ENCODE measurements at regions not wholly inside any gene's neighbourhood (a gene's known extent, or its start where the extent isn't known, plus 50 kb on each side); places are given as distances from the start of the nearest gene placed in this dataset.

- TF ChIP-seq REST (IDR thresholded peaks at IDR 0.05; ENCODE audit: insufficient replicate concordance, low read depth) (no peak), SPI1 (IDR thresholded peaks at IDR 0.05; ENCODE audit: borderline replicate concordance, low read depth) (no peak), POLR2AphosphoS5 (IDR thresholded peaks at IDR 0.05; ENCODE audit: low read depth) (no peak), GABPA (IDR thresholded peaks at IDR 0.05; ENCODE audit: low read depth) (no peak)
- TF ChIP-seq, protein P1, sequence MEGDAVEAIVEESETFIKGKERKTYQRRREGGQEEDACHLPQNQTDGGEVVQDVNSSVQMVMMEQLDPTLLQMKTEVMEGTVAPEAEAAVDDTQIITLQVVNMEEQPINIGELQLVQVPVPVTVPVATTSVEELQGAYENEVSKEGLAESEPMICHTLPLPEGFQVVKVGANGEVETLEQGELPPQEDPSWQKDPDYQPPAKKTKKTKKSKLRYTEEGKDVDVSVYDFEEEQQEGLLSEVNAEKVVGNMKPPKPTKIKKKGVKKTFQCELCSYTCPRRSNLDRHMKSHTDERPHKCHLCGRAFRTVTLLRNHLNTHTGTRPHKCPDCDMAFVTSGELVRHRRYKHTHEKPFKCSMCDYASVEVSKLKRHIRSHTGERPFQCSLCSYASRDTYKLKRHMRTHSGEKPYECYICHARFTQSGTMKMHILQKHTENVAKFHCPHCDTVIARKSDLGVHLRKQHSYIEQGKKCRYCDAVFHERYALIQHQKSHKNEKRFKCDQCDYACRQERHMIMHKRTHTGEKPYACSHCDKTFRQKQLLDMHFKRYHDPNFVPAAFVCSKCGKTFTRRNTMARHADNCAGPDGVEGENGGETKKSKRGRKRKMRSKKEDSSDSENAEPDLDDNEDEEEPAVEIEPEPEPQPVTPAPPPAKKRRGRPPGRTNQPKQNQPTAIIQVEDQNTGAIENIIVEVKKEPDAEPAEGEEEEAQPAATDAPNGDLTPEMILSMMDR (IDR thresholded peaks at IDR 0.05; ENCODE audit: insufficient read depth, low read length), result no peak
- no peak for DNase-seq (ENCODE audit: low read depth in 1 of 2, low spot score in 1 of 2)
- Histone ChIP-seq H3K27ac (replicated peaks) (no peak overlapping the region), H3K27me3 (ENCODE audit: insufficient read depth, poor library complexity, severe bottlenecking) (no peaks in the 10 kb centered on the region), H3K4me3 (replicated peaks; ENCODE audit: insufficient read depth, low read length) (no peak overlapping the region)
These were observed 157.4 kb upstream of the NAV2 start for GRCh38 chr11:19555266-19555665.

DNA sequence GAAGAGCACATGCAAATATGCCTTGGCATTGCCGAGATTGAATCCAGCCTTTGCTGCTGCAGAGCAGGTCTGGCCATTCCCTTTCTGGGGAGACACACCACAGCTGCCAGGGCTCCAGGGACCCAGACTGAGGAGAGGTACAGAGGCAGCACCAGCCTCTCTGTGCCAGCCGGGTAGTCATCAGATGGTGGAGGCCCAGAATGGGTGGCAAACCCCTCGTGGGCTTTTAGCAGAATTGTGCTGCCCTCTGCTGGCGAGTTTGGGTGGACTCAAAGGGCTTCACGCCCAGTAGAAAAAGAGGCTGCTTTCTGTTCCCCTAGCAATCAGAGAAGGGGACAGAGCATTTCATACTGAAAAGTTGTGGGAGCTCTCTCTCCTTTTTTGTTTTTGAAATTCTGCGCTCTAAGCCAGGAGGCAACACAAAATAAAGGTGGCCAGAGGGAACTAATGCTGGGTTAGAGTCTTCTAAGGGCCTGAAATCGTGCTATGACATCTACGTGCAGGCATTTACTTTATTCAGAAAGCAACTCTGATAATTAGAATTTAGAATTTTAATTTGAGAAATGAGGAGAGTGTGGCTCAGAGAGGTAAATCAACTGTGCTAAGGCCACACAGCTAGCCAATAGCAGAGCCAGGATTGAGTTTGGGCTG, 158.8 kb upstream of the NAV2 start:
- TF ChIP-seq SPI1 (IDR thresholded peaks at IDR 0.05; ENCODE audit: borderline replicate concordance, low read depth), result no peak
- TF ChIP-seq, protein P1 (IDR thresholded peaks at IDR 0.05; ENCODE audit: insufficient read depth, low read length), result peak; percentile 61
- no peak for TF ChIP-seq POLR2AphosphoS5 (IDR thresholded peaks at IDR 0.05; ENCODE audit: low read depth)
- Histone ChIP-seq H3K4me3 (replicated peaks; ENCODE audit: insufficient read depth, low read length) (no peak overlapping the region), H3K27ac (replicated peaks) (no peak overlapping the region), H3K27me3 (ENCODE audit: insufficient read depth, poor library complexity, severe bottlenecking) (no peaks in the 10 kb centered on the region)
- peak; percentile 17 to 63 for DNase-seq (ENCODE audit: low read depth in 1 of 2, low spot score in 1 of 2)

GRCh38 chr11:19552656-19553260, 159.9 kb upstream of the NAV2 start:
- no peak overlapping the region for H3K4me3 ChIP-seq (replicated peaks; ENCODE audit: insufficient read depth, low read length)
- no peaks in the 10 kb centered on the region for H3K27me3 ChIP-seq (ENCODE audit: insufficient read depth, poor library complexity, severe bottlenecking)
- no peak overlapping the region for H3K27ac ChIP-seq (replicated peaks)
- TF ChIP-seq POLR2AphosphoS5 (IDR thresholded peaks at IDR 0.05; ENCODE audit: low read depth) (no peak), SPI1 (IDR thresholded peaks at IDR 0.05; ENCODE audit: borderline replicate concordance, low read depth) (no peak), REST (IDR thresholded peaks at IDR 0.05; ENCODE audit: insufficient replicate concordance, low read depth) (no peak), GABPA (IDR thresholded peaks at IDR 0.05; ENCODE audit: low read depth) (no peak)
- TF ChIP-seq, protein P1 (IDR thresholded peaks at IDR 0.05; ENCODE audit: insufficient read depth, low read length), result no peak
- DNase-seq (ENCODE audit: low read depth in 1 of 2, low spot score in 1 of 2), result no peak

Data from HL-60 (cell line).